HepG2 (cell line): ENCODE measurements at regions not wholly inside any gene's neighbourhood (a gene's known extent, or its start where the extent isn't known, plus 50 kb on each side); places are given as distances from the start of the nearest gene placed in this dataset.

ENCODE experiments used
- ATF4 ChIP-seq, 2 experiments: fragments of 450-650 bp in 1 of 2; sonication (generic) in 1 of 2; formaldehyde crosslinking; IDR thresholded peaks; 2 replicates each; pipeline versions ENCODE4 v1.5.0 to v1.8.0; 2020 to 2022; ENCODE audit warnings: mild to moderate bottlenecking in 1 of 2, missing genetic modification reagents in 1 of 2
- CBFB ChIP-seq: sonication (generic); formaldehyde crosslinking; IDR thresholded peaks from 2 replicates; pipeline ENCODE4 v1.4.0; 2020; ENCODE audit warnings: missing genetic modification reagents
- CEBPG ChIP-seq: IDR thresholded peaks from 2 replicates; pipeline ENCODE4 v1.6.1; 2016
- FOXK2 ChIP-seq: fragments of 450-650 bp; IDR thresholded peaks from 2 replicates; pipeline ENCODE4 v1.6.1; 2016
- GATAD2A ChIP-seq: IDR thresholded peaks from 2 replicates; pipeline ENCODE4 v1.6.1; 2016
- HDAC2 ChIP-seq: sonication (generic); formaldehyde crosslinking; IDR thresholded peaks from 2 replicates; pipeline ENCODE4 v1.4.0; 2020; ENCODE audit warnings: missing genetic modification reagents
- HNF4G ChIP-seq, 2 experiments: sonication (generic) in 1 of 2; formaldehyde crosslinking in 1 of 2; IDR thresholded peaks; 2 replicates each; pipeline versions ENCODE4 v1.4.0 to v1.6.1; 2011 to 2020; ENCODE audit warnings: borderline replicate concordance in 2 of 2, low read depth in 2 of 2, mild to moderate bottlenecking in 2 of 2, low read length in 1 of 2, missing genetic modification reagents in 1 of 2, moderate library complexity in 1 of 2
- JDP2 ChIP-seq: sonication (generic); formaldehyde crosslinking; IDR thresholded peaks from 2 replicates; pipeline ENCODE4 v1.8.1; 2022; ENCODE audit warnings: missing genetic modification reagents, borderline replicate concordance
- KLF16 ChIP-seq, 2 experiments: sonication (generic) in 1 of 2; formaldehyde crosslinking in 1 of 2; IDR thresholded peaks; 2 replicates each; pipeline versions ENCODE4 v1.6.1 to v1.8.0; 2016 to 2023; ENCODE audit warnings: missing genetic modification reagents in 2 of 2, missing compliant biosample characterization in 1 of 2
- KLF6 ChIP-seq: IDR thresholded peaks from 2 replicates; pipeline ENCODE4 v1.8.0; 2016; ENCODE audit warnings: missing biosample characterization, missing genetic modification reagents
- PAF1 ChIP-seq: IDR thresholded peaks from 2 replicates; pipeline ENCODE4 v1.6.1; 2016; ENCODE audit warnings: missing genetic modification reagents, missing compliant biosample characterization
- PTBP1 ChIP-seq: fragments of 200-400 bp; formaldehyde crosslinking; IDR thresholded peaks from 2 replicates; pipeline ENCODE4 v1.6.1; 2018; ENCODE audit warnings: low read length, low read depth; ENCODE audit not compliant: poor library complexity, severe bottlenecking
- RAD21 ChIP-seq: fragments of 450-650 bp; formaldehyde crosslinking; IDR thresholded peaks from 2 replicates; pipeline ENCODE4 v1.5.0; 2020; ENCODE audit warnings: mild to moderate bottlenecking
- SAP130 ChIP-seq: IDR thresholded peaks from 2 replicates; pipeline ENCODE4 v1.6.1; 2016; ENCODE audit warnings: low read depth
- SRF ChIP-seq: IDR thresholded peaks from 2 replicates; pipeline ENCODE4 v1.6.1; 2011; ENCODE audit warnings: mild to moderate bottlenecking, low read depth, low read length, moderate library complexity
- THRA ChIP-seq: sonication (generic); formaldehyde crosslinking; IDR thresholded peaks from 2 replicates; pipeline ENCODE4 v1.4.0; 2020; ENCODE audit warnings: missing genetic modification reagents, borderline replicate concordance
- ZGPAT ChIP-seq: IDR thresholded peaks from 2 replicates; pipeline ENCODE4 v1.6.1; 2016; ENCODE audit warnings: mild to moderate bottlenecking
- ZNF207 ChIP-seq: fragments of 450-650 bp; IDR thresholded peaks from 2 replicates; pipeline ENCODE4 v1.6.1; 2016; ENCODE audit warnings: antibody characterized with exemption, borderline replicate concordance
- ZNF225 ChIP-seq: sonication (generic); formaldehyde crosslinking; IDR thresholded peaks from 2 replicates; pipeline ENCODE4 v1.4.0; 2020; ENCODE audit warnings: mild to moderate bottlenecking, missing genetic modification reagents
- ZNF230 ChIP-seq: sonication (generic); formaldehyde crosslinking; IDR thresholded peaks from 2 replicates; pipeline ENCODE4 v1.4.0; 2020; ENCODE audit warnings: mild to moderate bottlenecking, missing genetic modification reagents
- ZNF232 ChIP-seq: sonication (generic); formaldehyde crosslinking; IDR thresholded peaks from 2 replicates; pipeline ENCODE4 v1.4.0; 2020; ENCODE audit warnings: missing genetic modification reagents, borderline replicate concordance
- ZNF460 ChIP-seq: sonication (generic); formaldehyde crosslinking; IDR thresholded peaks from 2 replicates; pipeline ENCODE4 v1.5.1; 2020; ENCODE audit warnings: missing genetic modification reagents, mild to moderate bottlenecking, borderline replicate concordance
- ZNF550 ChIP-seq: sonication (generic); formaldehyde crosslinking; IDR thresholded peaks from 2 replicates; pipeline ENCODE4 v1.4.0; 2020; ENCODE audit warnings: mild to moderate bottlenecking, missing genetic modification reagents, borderline replicate concordance
- ZNF709 ChIP-seq: sonication (generic); formaldehyde crosslinking; IDR thresholded peaks from 2 replicates; pipeline ENCODE4 v1.5.0; 2020; ENCODE audit warnings: mild to moderate bottlenecking, missing genetic modification reagents
- ZNF720 ChIP-seq: sonication (generic); formaldehyde crosslinking; IDR thresholded peaks from 2 replicates; pipeline ENCODE4 v1.4.0; 2020; ENCODE audit warnings: missing genetic modification reagents
- ZSCAN30 ChIP-seq: sonication (generic); formaldehyde crosslinking; IDR thresholded peaks from 2 replicates; pipeline ENCODE4 v1.5.0; 2020; ENCODE audit warnings: mild to moderate bottlenecking, missing genetic modification reagents
- TF ChIP-seq, protein P1 (sequence below): sonication (generic); formaldehyde crosslinking; IDR thresholded peaks from 2 replicates; pipeline ENCODE4 v1.4.0; 2020; ENCODE audit warnings: missing genetic modification reagents
- TF ChIP-seq, protein P2 (sequence below): IDR thresholded peaks from 2 replicates; pipeline ENCODE4 v1.6.1; 2016; ENCODE audit warnings: missing compliant biosample characterization, missing genetic modification reagents, borderline replicate concordance

GRCh38 chr2:106034325-106034724, 159.8 kb downstream of the UXS1 start (continued):
- TF ChIP-seq ZNF230 (CRISPR knock-in tag) = no peak
- TF ChIP-seq THRA = 0 out of 2 replicates have a peak, but pooled peaks have one; percentile 29
- no peak for TF ChIP-seq ZSCAN30 (CRISPR knock-in tag)
- no peak for TF ChIP-seq CBFB
- TF ChIP-seq ZNF720 (CRISPR knock-in tag) = no peak
- no peak for TF ChIP-seq PTBP1
- TF ChIP-seq RAD21 = no peak
- no peak for TF ChIP-seq HNF4G (IDR thresholded peaks at IDR 0.05; ENCODE audit: borderline replicate concordance, low read depth, low read length)
- TF ChIP-seq HNF4G (CRISPR knock-in tag; IDR thresholded peaks at IDR 0.05; ENCODE audit: borderline replicate concordance, low read depth) = peak; percentile 47; the same call in 1 of the 2 replicates
- TF ChIP-seq ZNF460 (CRISPR knock-in tag) = peak; percentile 98
- TF ChIP-seq JDP2 (CRISPR knock-in tag) = no peak
- peak in 1 of 2 experiments; percentile 90; a peak in 2 of 4 replicates for TF ChIP-seq ATF4 (CRISPR knock-in tag; IDR thresholded peaks at IDR 0.05)
- peak; percentile 87 for TF ChIP-seq GATAD2A (CRISPR knock-in tag)
- TF ChIP-seq CEBPG (CRISPR knock-in tag) = peak; percentile 84
- TF ChIP-seq SRF = no peak
- peak; percentile 53; the same call in 1 of the 2 replicates for TF ChIP-seq KLF6 (CRISPR knock-in tag)
- no peak for TF ChIP-seq ZNF709 (CRISPR knock-in tag)
- no peak for TF ChIP-seq ZNF550
- TF ChIP-seq ZGPAT (CRISPR knock-in tag) = peak; percentile 54; the same call in 1 of the 2 replicates
- peak; percentile 43; the same call in 1 of the 2 replicates for TF ChIP-seq SAP130 (CRISPR knock-in tag)
- no peak for TF ChIP-seq PAF1 (CRISPR knock-in tag)
- peak in 1 of 2 experiments; percentile 82; a peak in 2 of 4 replicates for TF ChIP-seq KLF16 (CRISPR knock-in tag; IDR thresholded peaks at IDR 0.05)
- TF ChIP-seq ZNF207 = no peak
- no peak for TF ChIP-seq FOXK2
- no peak for TF ChIP-seq ZNF232 (CRISPR knock-in tag)
- 0 out of 2 replicates have a peak, but pooled peaks have one; percentile 32 for TF ChIP-seq ZNF225 (CRISPR knock-in tag)
- TF ChIP-seq HDAC2 = peak; percentile 63; the same call in 1 of the 2 replicates
- TF ChIP-seq, protein P1, sequence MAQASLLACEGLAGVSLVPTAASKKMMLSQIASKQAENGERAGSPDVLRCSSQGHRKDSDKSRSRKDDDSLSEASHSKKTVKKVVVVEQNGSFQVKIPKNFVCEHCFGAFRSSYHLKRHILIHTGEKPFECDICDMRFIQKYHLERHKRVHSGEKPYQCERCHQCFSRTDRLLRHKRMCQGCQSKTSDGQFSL (CRISPR knock-in tag) = no peak
- TF ChIP-seq, protein P2, sequence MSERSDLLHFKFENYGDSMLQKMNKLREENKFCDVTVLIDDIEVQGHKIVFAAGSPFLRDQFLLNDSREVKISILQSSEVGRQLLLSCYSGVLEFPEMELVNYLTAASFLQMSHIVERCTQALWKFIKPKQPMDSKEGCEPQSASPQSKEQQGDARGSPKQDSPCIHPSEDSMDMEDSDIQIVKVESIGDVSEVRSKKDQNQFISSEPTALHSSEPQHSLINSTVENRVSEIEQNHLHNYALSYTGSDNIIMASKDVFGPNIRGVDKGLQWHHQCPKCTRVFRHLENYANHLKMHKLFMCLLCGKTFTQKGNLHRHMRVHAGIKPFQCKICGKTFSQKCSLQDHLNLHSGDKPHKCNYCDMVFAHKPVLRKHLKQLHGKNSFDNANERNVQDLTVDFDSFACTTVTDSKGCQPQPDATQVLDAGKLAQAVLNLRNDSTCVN (CRISPR knock-in tag) = no peak
